CD4-positive, alpha-beta T cell treated with Interleukin-1 beta for 1 hour (primary cell): ENCODE measurements at regions not wholly inside any gene's neighbourhood (a gene's known extent, or its start where the extent isn't known, plus 50 kb on each side); places are given as distances from the start of the nearest gene placed in this dataset.
"Not testable (repeated sequence)": the region's sequence is repeated elsewhere in the genome, so short reads cannot be mapped to it uniquely, and the experiment has no call there.

ENCODE experiments used
- DNase-seq, 2 donors: peaks; one replicate each; pipeline ENCODE4 v3.0.0-alpha.2; 2020 to 2022

GRCh38 chr1:240722788-240723187, 110.8 kb upstream of the GREM2 start:
- DNase-seq, result no peak

GRCh38 chr1:240720976-240721375, 109.0 kb upstream of the GREM2 start:
- no peak for DNase-seq

GRCh38 chr1:240719953-240720700, 108.2 kb upstream of the GREM2 start:
- DNase-seq, result no peak

GRCh38 chr1:240716538-240716937, 104.6 kb upstream of the GREM2 start:
- DNase-seq, result not testable (repeated sequence)

GRCh38 chr1:240714568-240715292, 102.8 kb upstream of the GREM2 start:
- DNase-seq, result no peak

GRCh38 chr1:240712014-240712731, 100.2 kb upstream of the GREM2 start:
- DNase-seq, result no peak

DNA sequence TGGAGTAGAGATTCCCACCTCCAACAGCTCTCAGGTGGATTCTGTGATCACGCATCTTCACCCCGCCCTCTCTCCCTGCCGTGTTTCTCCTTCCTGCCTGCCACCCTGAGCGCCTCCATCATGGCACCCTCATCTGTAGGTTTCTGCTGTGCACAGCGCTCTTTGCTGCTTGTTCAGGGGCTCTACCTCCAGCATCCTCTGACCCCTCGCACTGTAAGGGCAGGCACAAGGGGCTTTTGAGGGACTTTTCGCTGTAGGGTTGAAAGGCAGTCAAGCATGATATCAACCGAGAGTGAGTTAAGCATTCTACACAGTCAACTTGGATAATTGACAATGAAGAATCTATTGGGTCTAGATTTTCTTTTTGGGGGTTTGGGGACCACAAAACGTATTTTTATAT, 99.1 kb upstream of the GREM2 start:
- DNase-seq, result no peak

DNA sequence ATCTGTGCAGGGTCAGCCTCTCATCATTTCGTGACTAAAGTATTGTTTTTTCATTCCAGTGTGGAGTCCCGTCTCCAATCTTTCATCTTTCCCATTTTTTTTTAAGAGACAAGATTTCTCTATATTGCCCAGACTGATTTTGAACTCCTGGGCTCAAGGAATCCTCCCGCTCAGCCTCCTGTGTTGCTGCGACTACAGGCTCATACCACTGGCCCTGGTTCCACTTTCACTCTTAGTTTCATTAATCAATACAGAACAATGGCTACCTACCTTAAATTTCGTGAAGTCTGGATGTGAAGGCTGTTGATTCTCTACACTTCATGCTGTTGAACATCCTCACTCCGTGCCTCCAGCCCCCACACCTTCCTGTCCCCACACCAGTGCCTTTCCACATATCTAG, 97.7 kb upstream of the GREM2 start:
- no peak for DNase-seq

- DNase-seq, result no peak
These were observed 94.4 kb upstream of the GREM2 start for GRCh38 chr1:240706150-240706935.

DNA sequence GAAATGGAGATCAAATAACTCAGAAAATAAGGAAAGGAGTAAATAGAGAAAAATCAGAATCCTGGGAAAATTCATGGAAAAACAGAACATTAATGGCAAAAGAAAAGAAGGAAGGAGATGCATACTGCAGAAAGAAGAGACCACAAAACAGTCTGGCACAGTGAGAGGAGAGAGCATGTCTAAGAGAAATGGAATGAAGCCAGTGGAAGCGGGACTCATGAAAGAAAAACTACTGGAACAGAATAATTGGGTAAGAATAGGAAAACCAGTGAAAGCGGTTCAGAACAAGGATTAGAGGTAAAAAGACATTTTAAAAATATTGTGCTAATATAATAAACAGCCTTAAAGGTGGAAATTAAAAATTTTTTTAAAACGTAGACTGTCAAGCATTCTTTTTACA, 93.6 kb upstream of the GREM2 start:
- no peak for DNase-seq

GRCh38 chr1:240701412-240701811, 89.5 kb upstream of the GREM2 start:
- no peak for DNase-seq

- DNase-seq, result no peak
These were observed 83.5 kb upstream of the GREM2 start for GRCh38 chr1:240695416-240695815.

- no peak for DNase-seq
These were observed 81.9 kb upstream of the GREM2 start for GRCh38 chr1:240693844-240694243.

GRCh38 chr1:240693036-240693435, 81.1 kb upstream of the GREM2 start:
- DNase-seq, result no peak

DNA sequence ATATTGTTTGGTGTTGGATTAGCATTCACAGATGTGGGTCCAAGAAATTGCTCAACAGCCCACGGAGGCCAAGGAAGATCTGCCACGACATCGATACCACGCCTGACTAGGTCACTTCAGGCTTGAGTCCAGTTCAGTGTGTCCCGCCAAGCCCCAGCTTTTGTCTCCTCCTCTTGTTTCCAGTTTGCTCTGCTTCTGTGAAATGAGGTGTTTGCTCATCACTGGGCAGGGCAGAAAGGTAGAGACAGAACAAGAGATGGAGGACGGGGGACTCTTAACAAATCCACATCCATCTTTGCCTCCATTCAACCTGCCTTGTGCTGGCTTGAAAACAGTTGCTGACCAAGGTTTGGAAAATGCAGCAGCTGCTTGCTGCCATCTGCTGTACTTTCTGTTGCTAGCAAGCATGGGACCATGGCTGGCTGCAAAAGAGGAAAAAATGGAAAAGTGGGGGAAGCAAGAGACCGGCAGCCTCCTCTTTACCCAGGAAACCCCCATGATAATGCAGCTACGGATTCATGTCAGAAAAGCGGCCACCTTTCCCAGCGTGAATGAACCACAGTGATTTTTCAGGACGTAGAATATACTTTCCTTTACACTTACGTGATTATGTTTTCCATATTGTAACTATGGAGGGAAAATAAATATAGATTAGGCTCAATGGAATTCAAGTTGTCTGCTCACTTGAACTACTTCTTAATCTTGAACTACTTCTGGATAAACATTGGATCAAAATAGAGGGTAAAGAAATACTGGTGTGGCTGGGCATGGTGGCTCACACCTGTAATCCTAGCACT, 80.2 kb upstream of the GREM2 start:
- peak in 1 of 2 donors; percentile 34 for DNase-seq

GRCh38 chr1:240691501-240691900, 79.5 kb upstream of the GREM2 start:
- no peak for DNase-seq

DNA sequence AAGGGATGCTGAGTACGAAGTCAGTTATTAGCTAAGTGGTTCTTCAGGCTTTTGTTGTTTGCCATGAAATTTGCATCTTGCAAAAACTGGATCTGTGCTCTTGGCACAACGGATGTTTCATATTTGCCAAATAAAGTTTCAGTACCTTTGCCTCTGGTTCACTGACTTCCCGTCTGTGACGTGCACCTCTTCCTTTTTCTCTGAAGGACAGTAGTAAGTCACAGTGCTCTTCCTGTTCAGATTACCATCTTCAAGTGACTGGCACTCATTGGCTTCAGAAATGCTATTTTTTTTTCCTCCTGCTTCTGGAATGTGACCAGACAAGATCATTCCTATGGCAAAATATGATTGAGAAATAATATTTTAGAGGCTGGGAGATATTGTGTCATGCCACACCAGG, 75.9 kb upstream of the GREM2 start:
- DNase-seq, result peak in 1 of 2 donors; percentile 22

DNA sequence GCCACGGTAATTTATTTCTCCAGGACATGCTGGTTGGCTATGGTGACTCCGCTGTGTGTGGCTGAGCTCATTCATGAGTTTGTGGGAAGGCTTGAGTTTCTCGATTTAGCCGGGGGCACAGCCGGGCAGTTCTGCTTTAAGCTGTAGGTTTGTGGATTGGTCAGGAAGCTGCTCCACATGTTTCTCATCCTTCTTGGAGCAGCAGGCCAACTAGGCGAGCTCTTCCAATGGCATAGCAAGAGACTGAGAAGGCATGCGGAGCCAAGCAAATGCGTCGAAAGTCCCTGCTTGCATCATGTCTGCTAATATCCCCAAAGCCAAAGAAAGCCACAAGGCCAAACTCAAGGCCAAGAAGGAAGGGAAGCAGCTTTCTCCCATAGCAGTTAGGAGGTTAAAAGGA, 71.6 kb upstream of the GREM2 start:
- DNase-seq, result no peak

- DNase-seq, result no peak
These were observed 70.9 kb upstream of the GREM2 start for GRCh38 chr1:240682859-240683242.

DNA sequence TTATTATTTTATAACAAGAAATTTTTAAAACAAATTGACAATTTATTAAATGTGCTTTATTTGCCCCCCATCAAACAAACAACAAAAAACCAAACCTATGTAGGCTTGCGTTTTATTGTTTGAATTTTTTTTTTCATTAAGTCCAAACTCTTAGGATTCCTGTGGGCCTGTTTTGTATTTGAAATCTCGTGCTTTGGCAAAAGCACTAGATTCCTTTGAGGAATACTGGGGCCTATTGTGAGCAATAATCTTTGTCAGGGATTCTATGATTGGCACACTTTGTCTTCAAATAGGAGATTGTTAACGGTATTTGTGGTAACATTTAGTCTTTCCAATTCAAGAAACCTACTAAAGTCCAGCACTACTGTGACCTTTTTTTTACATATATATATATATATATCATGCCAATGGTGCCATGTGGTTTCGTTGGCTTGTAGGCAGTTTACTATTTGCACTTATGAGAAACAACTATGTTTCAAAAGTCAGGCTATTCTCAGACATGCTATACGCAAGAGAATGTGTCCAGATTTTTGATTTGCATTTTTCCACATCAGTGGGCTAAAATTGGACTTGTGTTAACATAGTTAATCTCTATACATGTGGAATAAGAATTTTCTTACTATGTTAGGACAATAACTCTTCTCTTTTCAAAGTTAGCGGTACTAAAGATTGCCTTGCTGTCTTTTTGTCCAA, 70.4 kb upstream of the GREM2 start:
- no peak for DNase-seq

DNA sequence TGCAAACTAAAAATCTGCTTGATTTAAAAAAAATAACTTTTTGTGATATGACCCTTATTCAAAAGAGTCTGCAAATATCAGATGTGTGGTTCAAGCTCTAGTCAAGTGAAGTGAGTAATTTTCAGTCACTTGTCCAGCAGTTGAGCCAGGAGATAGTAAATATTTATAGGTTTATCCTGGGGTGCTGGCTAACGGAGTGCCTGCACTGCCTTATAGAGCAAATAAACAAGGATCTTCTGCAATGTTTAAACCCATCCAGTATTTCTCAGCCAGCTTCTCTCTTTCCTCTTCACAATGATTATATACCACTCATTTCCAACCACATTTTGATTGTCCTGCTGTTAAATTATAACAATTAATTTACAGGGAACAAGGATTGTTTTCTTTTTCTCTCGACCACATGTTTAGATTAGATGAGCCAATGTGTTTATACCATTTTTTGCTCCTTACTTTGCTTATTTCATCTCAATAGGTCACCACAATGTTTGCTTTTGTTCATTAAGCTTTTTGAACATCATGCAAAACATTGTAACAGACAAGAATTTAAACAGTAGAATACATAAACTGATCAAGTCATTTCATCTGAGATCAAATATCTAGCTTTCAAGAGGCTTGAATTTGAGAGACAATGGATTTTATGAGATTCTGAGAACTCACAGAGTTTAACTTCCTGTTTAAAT, 60.3 kb upstream of the GREM2 start:
- no peak for DNase-seq
